Astrocyte of the cerebellum (primary cell): ENCODE measurements at regions not wholly inside any gene's neighbourhood (a gene's known extent, or its start where the extent isn't known, plus 50 kb on each side); places are given as distances from the start of the nearest gene placed in this dataset.

Source experiments
- DNase-seq: peaks from one replicate; pipeline ENCODE4 v3.0.0-alpha.2; 2011; ENCODE audit warnings: low read depth
- H3K4me3 ChIP-seq: 2 replicates; pipeline ENCODE4 v1.5.1; 2011; ENCODE audit warnings: mild to moderate bottlenecking, low read depth, low read length, moderate library complexity
- in situ Hi-C: cut with HindIII; loops from 2 replicates; pipeline ENCODE4 v1.10.0; 2017; ENCODE audit warnings: low sequenced_read_pairs
- TF ChIP-seq, protein P1 (sequence below): IDR thresholded peaks from 2 replicates; pipeline ENCODE4 v1.5.1; 2012; ENCODE audit warnings: low read length, low read depth, moderate library complexity, mild to moderate bottlenecking; ENCODE audit errors: missing control alignments

GRCh38 chr5:37938076-37938852 lies 98.4 kb upstream of the GDNF start:
- TF ChIP-seq, protein P1, sequence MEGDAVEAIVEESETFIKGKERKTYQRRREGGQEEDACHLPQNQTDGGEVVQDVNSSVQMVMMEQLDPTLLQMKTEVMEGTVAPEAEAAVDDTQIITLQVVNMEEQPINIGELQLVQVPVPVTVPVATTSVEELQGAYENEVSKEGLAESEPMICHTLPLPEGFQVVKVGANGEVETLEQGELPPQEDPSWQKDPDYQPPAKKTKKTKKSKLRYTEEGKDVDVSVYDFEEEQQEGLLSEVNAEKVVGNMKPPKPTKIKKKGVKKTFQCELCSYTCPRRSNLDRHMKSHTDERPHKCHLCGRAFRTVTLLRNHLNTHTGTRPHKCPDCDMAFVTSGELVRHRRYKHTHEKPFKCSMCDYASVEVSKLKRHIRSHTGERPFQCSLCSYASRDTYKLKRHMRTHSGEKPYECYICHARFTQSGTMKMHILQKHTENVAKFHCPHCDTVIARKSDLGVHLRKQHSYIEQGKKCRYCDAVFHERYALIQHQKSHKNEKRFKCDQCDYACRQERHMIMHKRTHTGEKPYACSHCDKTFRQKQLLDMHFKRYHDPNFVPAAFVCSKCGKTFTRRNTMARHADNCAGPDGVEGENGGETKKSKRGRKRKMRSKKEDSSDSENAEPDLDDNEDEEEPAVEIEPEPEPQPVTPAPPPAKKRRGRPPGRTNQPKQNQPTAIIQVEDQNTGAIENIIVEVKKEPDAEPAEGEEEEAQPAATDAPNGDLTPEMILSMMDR, result no peak
- in situ Hi-C loops, result no loop called here
- no peak overlapping the region for H3K4me3 ChIP-seq
- DNase-seq, result no peak

DNA sequence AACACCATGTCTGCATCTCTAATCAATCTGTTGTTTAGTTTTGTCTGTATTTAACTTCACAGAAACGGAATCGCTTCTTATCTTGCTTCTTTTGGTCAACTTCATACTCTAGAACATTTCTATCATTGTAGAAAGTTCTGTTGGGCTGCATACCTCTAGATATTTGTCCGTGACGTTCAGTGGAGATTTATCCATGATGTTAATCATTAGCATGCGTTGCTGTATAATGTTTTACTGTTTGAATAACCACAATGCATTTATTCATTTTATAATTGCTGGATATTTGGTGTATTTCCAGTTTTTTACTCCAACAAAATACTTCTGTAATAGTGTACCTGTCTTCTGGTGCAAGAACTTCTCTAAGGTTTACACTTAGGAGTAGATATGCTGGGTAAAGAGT lies 96.2 kb upstream of the GDNF start:
- TF ChIP-seq, protein P1, result no peak
- DNase-seq, result no peak
- H3K4me3 ChIP-seq, result no peak overlapping the region
- in situ Hi-C loops, result no loop called here

GRCh38 chr5:37933576-37933975 lies 93.7 kb upstream of the GDNF start:
- TF ChIP-seq, protein P1, result no peak
- no peak for DNase-seq
- no peak overlapping the region for H3K4me3 ChIP-seq
- in situ Hi-C loops, result no loop called here

- no peak for DNase-seq
- TF ChIP-seq, protein P1, result no peak
- H3K4me3 ChIP-seq, result no peak overlapping the region
- in situ Hi-C loops, result no loop called here
These were observed 92.6 kb upstream of the GDNF start for GRCh38 chr5:37932450-37932849.

- in situ Hi-C loops, result no loop called here
- no peak for DNase-seq
- no peak overlapping the region for H3K4me3 ChIP-seq
- TF ChIP-seq, protein P1, result no peak
These were observed 91.7 kb upstream of the GDNF start for GRCh38 chr5:37931541-37931940.

DNA sequence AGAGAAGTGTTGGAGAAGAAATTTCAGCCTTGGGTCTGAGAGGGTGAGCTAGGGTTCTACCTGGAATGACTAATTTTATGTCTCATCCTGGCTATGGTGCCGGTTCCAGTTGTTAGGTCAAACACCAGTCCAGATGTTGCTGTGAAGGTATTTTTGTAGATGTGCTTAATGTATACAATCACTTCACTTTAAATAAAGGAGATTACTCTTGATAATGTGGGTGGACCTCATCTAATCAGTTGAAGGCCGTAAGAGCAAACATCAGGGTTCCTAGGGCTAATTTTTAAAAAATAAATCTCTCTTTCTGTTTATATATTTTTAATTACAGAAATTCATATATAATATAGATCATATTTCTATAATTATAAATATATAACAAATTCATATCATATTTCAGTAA lies 90.5 kb upstream of the GDNF start:
- in situ Hi-C loops, result no loop called here
- TF ChIP-seq, protein P1, result no peak
- no peak overlapping the region for H3K4me3 ChIP-seq
- no peak for DNase-seq
